OCI-LY1 (cell line): ENCODE measurements at regions not wholly inside any gene's neighbourhood (a gene's known extent, or its start where the extent isn't known, plus 50 kb on each side); places are given as distances from the start of the nearest gene placed in this dataset.

Experiments used
- EZH2 ChIP-seq: fragments of 200-600 bp; sonication (generic), shearing (Covaris generic); IDR thresholded peaks from 2 replicates; pipeline ENCODE4 v1.8.0; 2017; ENCODE audit warnings: borderline replicate concordance, mixed run types, mild to moderate bottlenecking, antibody characterized with exemption, low read length, moderate library complexity, mixed read lengths
- TF ChIP-seq, protein P1 (sequence below): fragments of 200-600 bp; sonication (generic), shearing (Covaris generic); IDR thresholded peaks from 2 replicates; pipeline ENCODE4 v1.5.1; 2017; ENCODE audit warnings: mild to moderate bottlenecking, antibody characterized with exemption, low read length, moderate library complexity, mixed read lengths

DNA sequence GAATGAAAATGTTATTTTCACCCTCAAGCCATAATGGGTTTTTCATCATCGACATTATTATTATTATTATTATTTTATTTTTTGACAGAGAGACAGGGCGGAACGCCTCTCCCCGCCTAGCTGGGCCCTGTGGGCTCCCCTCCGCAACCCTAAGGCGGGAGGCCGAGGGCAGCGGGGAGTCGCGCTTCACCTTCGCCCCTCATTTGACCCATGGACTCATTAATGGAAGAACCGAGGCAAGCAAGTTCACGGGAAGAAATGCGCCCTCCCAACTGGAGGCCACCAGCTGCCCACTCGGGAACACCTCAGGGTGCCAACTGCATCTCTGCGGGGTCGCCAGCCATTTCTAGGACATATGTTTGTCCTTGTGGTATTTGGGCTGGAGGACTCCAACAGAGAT lies 115.3 kb upstream of the KIRREL3 start:
- TF ChIP-seq, protein P1, sequence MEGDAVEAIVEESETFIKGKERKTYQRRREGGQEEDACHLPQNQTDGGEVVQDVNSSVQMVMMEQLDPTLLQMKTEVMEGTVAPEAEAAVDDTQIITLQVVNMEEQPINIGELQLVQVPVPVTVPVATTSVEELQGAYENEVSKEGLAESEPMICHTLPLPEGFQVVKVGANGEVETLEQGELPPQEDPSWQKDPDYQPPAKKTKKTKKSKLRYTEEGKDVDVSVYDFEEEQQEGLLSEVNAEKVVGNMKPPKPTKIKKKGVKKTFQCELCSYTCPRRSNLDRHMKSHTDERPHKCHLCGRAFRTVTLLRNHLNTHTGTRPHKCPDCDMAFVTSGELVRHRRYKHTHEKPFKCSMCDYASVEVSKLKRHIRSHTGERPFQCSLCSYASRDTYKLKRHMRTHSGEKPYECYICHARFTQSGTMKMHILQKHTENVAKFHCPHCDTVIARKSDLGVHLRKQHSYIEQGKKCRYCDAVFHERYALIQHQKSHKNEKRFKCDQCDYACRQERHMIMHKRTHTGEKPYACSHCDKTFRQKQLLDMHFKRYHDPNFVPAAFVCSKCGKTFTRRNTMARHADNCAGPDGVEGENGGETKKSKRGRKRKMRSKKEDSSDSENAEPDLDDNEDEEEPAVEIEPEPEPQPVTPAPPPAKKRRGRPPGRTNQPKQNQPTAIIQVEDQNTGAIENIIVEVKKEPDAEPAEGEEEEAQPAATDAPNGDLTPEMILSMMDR, result no peak
- no peak for TF ChIP-seq EZH2
